CD4-positive, CD25-positive, alpha-beta regulatory T cell (primary cell): ENCODE measurements at regions not wholly inside any gene's neighbourhood (a gene's known extent, or its start where the extent isn't known, plus 50 kb on each side); places are given as distances from the start of the nearest gene placed in this dataset.
"Not testable (repeated sequence)": the region's sequence is repeated elsewhere in the genome, so short reads cannot be mapped to it uniquely, and the experiment has no call there.

Experiments
- ATAC-seq, 2 donors: fragments of 150-1000 bp; cut with Tn5 transposase; one replicate each; pipeline ENCODE4 v1.10.0; 2021; ENCODE audit warnings: low read depth in 2 of 2, moderate number of reproducible peaks in 2 of 2, moderate library complexity in 1 of 2
- DNase-seq, 3 donors: peaks; one replicate each; pipeline versions ENCODE4 v3.0.0 to v3.0.0-alpha.2; 2012 to 2022; ENCODE audit warnings: mixed read lengths in 1 of 3
- H3K27ac ChIP-seq: one replicate; pipeline ENCODE4 v1.7.0; 2013; ENCODE audit warnings: mild to moderate bottlenecking, low read length; ENCODE audit not compliant: insufficient read depth, poor library complexity, severe bottlenecking
- H3K27me3 ChIP-seq: one replicate; pipeline ENCODE4 v1.7.0; 2013; ENCODE audit warnings: low read length; ENCODE audit not compliant: control insufficient read depth, insufficient read depth
- H3K36me3 ChIP-seq: one replicate; pipeline ENCODE4 v1.7.0; 2013; ENCODE audit warnings: mild to moderate bottlenecking, low read length, moderate library complexity; ENCODE audit not compliant: control insufficient read depth, insufficient read depth
- H3K4me1 ChIP-seq: 2 replicates; pipeline ENCODE4 v1.7.0; 2013; ENCODE audit warnings: mild to moderate bottlenecking, low read length; ENCODE audit not compliant: insufficient read depth, control insufficient read depth, poor library complexity, severe bottlenecking
- H3K4me3 ChIP-seq: one replicate; pipeline ENCODE4 v1.7.0; 2013; ENCODE audit warnings: low read depth, mild to moderate bottlenecking, low read length, moderate library complexity
- H3K9me3 ChIP-seq, 2 experiments: 1 replicate in 1 of 2; 2 replicates in 1 of 2; pipeline ENCODE4 v1.7.0; 2013; ENCODE audit warnings: low read length in 2 of 2, mild to moderate bottlenecking in 1 of 2, moderate library complexity in 1 of 2; ENCODE audit not compliant: control insufficient read depth in 2 of 2
- H3K27ac Mint-ChIP-seq, 3 donors: one replicate each; pipeline ENCODE4 v1.8.0; 2020 to 2022; ENCODE audit warnings: mild to moderate bottlenecking in 3 of 3, mixed read lengths in 3 of 3, moderate library complexity in 2 of 3
- H3K27me3 Mint-ChIP-seq: one replicate; pipeline ENCODE4 v1.8.0; 2022; ENCODE audit warnings: mild to moderate bottlenecking, mixed read lengths
- H3K36me3 Mint-ChIP-seq: one replicate; pipeline ENCODE4 v1.8.0; 2020; ENCODE audit warnings: mixed read lengths
- H3K4me1 Mint-ChIP-seq, 4 donors: one replicate each; pipeline ENCODE4 v1.8.0; 2020 to 2022; ENCODE audit warnings: mixed read lengths in 4 of 4, mild to moderate bottlenecking in 1 of 4
- H3K4me3 Mint-ChIP-seq, 4 donors: one replicate each; pipeline ENCODE4 v1.8.0; 2020 to 2022; ENCODE audit warnings: mild to moderate bottlenecking in 4 of 4, mixed read lengths in 4 of 4, moderate library complexity in 3 of 4
- H3K9me3 Mint-ChIP-seq, 7 donors: one replicate each; pipeline ENCODE4 v1.8.0; 2020 to 2022; ENCODE audit warnings: mixed read lengths in 7 of 7, mild to moderate bottlenecking in 3 of 7, moderate library complexity in 2 of 7

DNA sequence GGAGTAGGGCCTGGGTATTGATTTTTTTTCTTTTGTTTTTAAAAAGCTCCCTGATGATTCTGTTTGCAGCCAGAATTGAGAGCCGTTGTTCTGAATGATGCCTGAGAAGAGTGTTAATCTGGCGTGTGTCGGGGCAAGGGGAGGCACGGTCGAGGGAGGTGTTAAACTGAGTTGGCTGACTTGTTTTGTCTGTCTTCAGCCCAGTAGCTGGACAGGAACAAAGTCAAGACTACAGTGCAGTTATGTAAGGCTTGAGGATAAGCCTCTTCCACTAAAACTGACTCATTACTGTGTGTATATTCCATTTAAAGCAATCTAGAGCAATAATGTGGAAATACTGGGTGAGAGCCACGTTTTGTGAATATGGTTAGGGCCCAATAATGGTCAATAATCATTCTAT is 119.0 kb upstream of the DLG1 start:
- no peaks in the 10 kb centered on the region for H3K4me1 Mint-ChIP-seq
- H3K27ac Mint-ChIP-seq, result no peak overlapping the region

DNA sequence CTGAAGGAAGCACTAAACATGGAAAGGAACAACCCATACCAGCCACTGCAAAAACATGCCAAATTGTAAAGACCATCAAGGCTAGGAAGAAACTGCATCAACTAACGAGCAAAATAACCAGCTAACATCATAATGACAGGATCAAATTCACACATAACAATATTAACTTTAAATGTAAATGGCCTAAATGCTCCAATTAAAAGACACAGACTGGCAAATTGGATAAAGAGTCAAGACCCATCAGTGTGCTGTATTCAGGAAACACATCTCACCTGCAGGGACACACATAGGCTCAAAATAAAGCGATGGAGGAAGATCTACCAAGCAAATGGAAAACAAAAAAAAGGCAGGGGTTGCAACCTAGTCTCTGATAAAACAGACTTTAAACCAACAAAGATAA is 113.5 kb upstream of the DLG1 start:
- not testable (repeated sequence) for H3K4me1 ChIP-seq, H3K27ac Mint-ChIP-seq, H3K9me3 ChIP-seq, H3K36me3 Mint-ChIP-seq, H3K9me3 Mint-ChIP-seq, DNase-seq, H3K4me3 ChIP-seq, H3K27me3 ChIP-seq, H3K4me3 Mint-ChIP-seq, H3K36me3 ChIP-seq, H3K4me1 Mint-ChIP-seq, H3K27ac ChIP-seq, ATAC-seq
- peaks cover 24% of the 10 kb centered on the region for H3K27me3 Mint-ChIP-seq

More for the DNA sequence above, 119.0 kb upstream of the DLG1 start:
- no peak for DNase-seq
- Histone ChIP-seq H3K4me3 (no peak overlapping the region), H3K4me1 (no peaks in the 10 kb centered on the region), H3K27ac (no peak overlapping the region), H3K27me3 (no peaks in the 10 kb centered on the region), H3K36me3 (no peaks in the 10 kb centered on the region), H3K9me3 (no peaks in the 10 kb centered on the region)
- no peak overlapping the region for H3K4me3 Mint-ChIP-seq
- H3K27me3 Mint-ChIP-seq, result peaks cover 18% of the 10 kb centered on the region
- no peaks in the 10 kb centered on the region for H3K36me3 Mint-ChIP-seq
- peaks cover 0 to 2% (median 0%) of the 10 kb centered on the region in 7 donors for H3K9me3 Mint-ChIP-seq
- ATAC-seq, result no peak

- H3K27me3 Mint-ChIP-seq, result peaks cover 20% of the 10 kb centered on the region
- H3K27me3 ChIP-seq, H3K9me3 Mint-ChIP-seq, H3K27ac Mint-ChIP-seq, H3K4me1 ChIP-seq, ATAC-seq, H3K36me3 ChIP-seq, H3K36me3 Mint-ChIP-seq, H3K9me3 ChIP-seq, DNase-seq, H3K27ac ChIP-seq, H3K4me3 ChIP-seq, H3K4me3 Mint-ChIP-seq, H3K4me1 Mint-ChIP-seq: not testable (repeated sequence)
Measured at GRCh38 chr3:197410170-197410569, 111.8 kb upstream of the DLG1 start.

GRCh38 chr3:197408177-197408957 is 110.0 kb upstream of the DLG1 start:
- no peak overlapping the region for H3K27ac ChIP-seq
- peaks cover 20% of the 10 kb centered on the region for H3K27me3 Mint-ChIP-seq
- no peak overlapping the region for H3K4me3 Mint-ChIP-seq
- DNase-seq (no peak), ATAC-seq (no peak)
- no peaks in the 10 kb centered on the region for H3K9me3 ChIP-seq
- peaks cover 0 to 6% (median 0%) of the 10 kb centered on the region in 7 donors for H3K9me3 Mint-ChIP-seq
- H3K27ac Mint-ChIP-seq, result no peak overlapping the region
- H3K36me3 ChIP-seq, result no peaks in the 10 kb centered on the region
- no peak overlapping the region for H3K4me3 ChIP-seq
- H3K4me1 ChIP-seq, result no peaks in the 10 kb centered on the region
- H3K36me3 Mint-ChIP-seq, result no peaks in the 10 kb centered on the region
- no peaks in the 10 kb centered on the region for H3K27me3 ChIP-seq
- no peaks in the 10 kb centered on the region for H3K4me1 Mint-ChIP-seq

GRCh38 chr3:197407526-197407925 is 109.1 kb upstream of the DLG1 start:
- ATAC-seq (no peak), DNase-seq (no peak)
- no peaks in the 10 kb centered on the region for H3K27me3 ChIP-seq
- H3K4me1 ChIP-seq, result no peaks in the 10 kb centered on the region
- peaks cover 0 to 5% (median 0%) of the 10 kb centered on the region in 7 donors for H3K9me3 Mint-ChIP-seq
- H3K4me3 Mint-ChIP-seq, result no peak overlapping the region
- H3K4me3 ChIP-seq, result no peak overlapping the region
- H3K27ac ChIP-seq, result no peak overlapping the region
- H3K4me1 Mint-ChIP-seq, result no peaks in the 10 kb centered on the region
- peaks cover 16% of the 10 kb centered on the region for H3K27me3 Mint-ChIP-seq
- H3K9me3 ChIP-seq, result no peaks in the 10 kb centered on the region
- no peaks in the 10 kb centered on the region for H3K36me3 ChIP-seq
- H3K27ac Mint-ChIP-seq, result no peak overlapping the region
- no peaks in the 10 kb centered on the region for H3K36me3 Mint-ChIP-seq

DNA sequence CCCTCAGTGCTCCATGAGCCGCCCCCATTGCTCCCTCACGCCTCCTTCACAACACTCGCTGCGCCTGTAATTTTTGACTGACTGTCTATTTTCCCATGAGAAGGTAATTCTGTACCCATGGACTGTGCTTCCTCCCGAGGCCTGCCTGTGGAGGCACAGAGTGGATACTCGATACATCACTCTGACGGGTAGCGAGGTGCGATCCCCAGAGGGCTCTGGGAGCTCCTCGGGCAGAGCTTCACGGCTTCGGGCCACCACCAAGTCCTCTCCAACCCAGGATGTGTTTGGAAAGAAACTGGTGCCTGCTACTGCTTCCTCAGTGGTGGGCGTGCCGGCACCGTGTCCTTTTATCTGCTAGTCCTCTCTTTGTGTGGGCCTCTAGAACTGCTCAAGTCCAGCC is 108.6 kb upstream of the DLG1 start:
- Histone ChIP-seq H3K27ac (no peak overlapping the region), H3K9me3 (no peaks in the 10 kb centered on the region), H3K36me3 (no peaks in the 10 kb centered on the region), H3K4me3 (no peak overlapping the region), H3K4me1 (no peaks in the 10 kb centered on the region), H3K27me3 (no peaks in the 10 kb centered on the region)
- no peak for ATAC-seq
- Mint-ChIP-seq H3K9me3 (peaks cover 0 to 5% (median 0%) of the 10 kb centered on the region in 7 donors), H3K4me3 (no peak overlapping the region), H3K27me3 (peaks cover 14% of the 10 kb centered on the region), H3K36me3 (no peaks in the 10 kb centered on the region), H3K27ac (no peak overlapping the region), H3K4me1 (no peaks in the 10 kb centered on the region)
- no peak for DNase-seq

DNA sequence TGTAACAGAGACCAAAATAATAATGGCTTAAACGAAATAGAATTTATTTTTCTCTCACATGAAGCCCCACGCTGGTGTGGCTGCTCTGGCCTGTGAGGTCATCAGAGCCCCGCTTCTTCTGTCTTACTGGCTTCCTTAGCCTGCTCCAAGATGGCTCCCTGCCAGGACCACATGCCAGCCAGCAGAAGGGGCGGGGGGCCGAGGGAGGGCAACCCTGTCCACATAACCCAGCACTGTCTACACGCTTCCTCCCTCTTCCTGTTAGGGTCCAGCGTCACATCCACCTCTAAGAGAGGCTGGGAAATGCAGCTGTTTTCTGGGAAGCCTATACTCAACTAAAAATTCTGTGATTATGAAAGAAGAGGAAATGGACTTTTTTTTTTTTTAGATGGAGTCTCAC is 107.9 kb upstream of the DLG1 start:
- DNase-seq (no peak), ATAC-seq (no peak)
- H3K27me3 Mint-ChIP-seq, result peaks cover 11% of the 10 kb centered on the region
- Histone ChIP-seq H3K36me3 (no peaks in the 10 kb centered on the region), H3K27ac (no peak overlapping the region), H3K27me3 (no peaks in the 10 kb centered on the region), H3K4me3 (no peak overlapping the region), H3K4me1 (no peaks in the 10 kb centered on the region), H3K9me3 (no peaks in the 10 kb centered on the region)
- peaks cover 0 to 5% (median 0%) of the 10 kb centered on the region in 7 donors for H3K9me3 Mint-ChIP-seq
- no peak overlapping the region for H3K4me3 Mint-ChIP-seq
- H3K36me3 Mint-ChIP-seq, result no peaks in the 10 kb centered on the region
- H3K4me1 Mint-ChIP-seq, result no peaks in the 10 kb centered on the region
- H3K27ac Mint-ChIP-seq, result no peak overlapping the region

DNA sequence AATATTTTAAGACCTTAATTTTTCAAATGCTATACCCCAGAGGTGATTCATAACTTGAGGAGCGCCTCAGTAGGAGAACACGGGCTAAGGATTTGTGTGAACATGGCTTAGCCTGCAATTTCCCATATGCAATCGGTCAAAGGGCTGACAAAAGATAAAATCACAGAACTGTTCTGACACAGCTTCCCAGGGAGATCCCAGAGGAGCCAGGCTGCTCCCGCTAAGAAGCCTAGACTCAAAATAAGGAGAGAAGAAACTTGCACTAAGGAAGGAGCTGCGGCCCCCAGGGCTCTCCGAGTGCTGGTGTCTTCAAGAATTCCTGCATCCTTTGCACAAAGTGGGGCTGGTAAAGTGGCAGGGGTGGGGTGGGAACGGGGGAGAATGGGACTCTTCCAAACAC is 106.3 kb upstream of the DLG1 start:
- Histone ChIP-seq H3K27ac (no peak overlapping the region), H3K4me3 (no peak overlapping the region), H3K9me3 (no peaks in the 10 kb centered on the region), H3K36me3 (no peaks in the 10 kb centered on the region), H3K27me3 (no peaks in the 10 kb centered on the region), H3K4me1 (no peaks in the 10 kb centered on the region)
- H3K36me3 Mint-ChIP-seq, result no peaks in the 10 kb centered on the region
- H3K4me3 Mint-ChIP-seq, result no peak overlapping the region
- H3K9me3 Mint-ChIP-seq, result peaks cover 0 to 2% (median 0%) of the 10 kb centered on the region in 7 donors
- H3K4me1 Mint-ChIP-seq, result no peaks in the 10 kb centered on the region
- ATAC-seq (no peak), DNase-seq (no peak)
- no peak overlapping the region for H3K27ac Mint-ChIP-seq
- H3K27me3 Mint-ChIP-seq, result peaks cover 5% of the 10 kb centered on the region
